ENCODE measurements at regions not wholly inside any gene's neighbourhood (a gene's known extent, or its start where the extent isn't known, plus 50 kb on each side); places are given as distances from the start of the nearest gene placed in this dataset.
A peak's percentile ranks its signal among the peaks of the same experiment; 100 is the strongest.
"Not testable (repeated sequence)": the region's sequence is repeated elsewhere in the genome, so short reads cannot be mapped to it uniquely, and the experiment has no call there.

DNA sequence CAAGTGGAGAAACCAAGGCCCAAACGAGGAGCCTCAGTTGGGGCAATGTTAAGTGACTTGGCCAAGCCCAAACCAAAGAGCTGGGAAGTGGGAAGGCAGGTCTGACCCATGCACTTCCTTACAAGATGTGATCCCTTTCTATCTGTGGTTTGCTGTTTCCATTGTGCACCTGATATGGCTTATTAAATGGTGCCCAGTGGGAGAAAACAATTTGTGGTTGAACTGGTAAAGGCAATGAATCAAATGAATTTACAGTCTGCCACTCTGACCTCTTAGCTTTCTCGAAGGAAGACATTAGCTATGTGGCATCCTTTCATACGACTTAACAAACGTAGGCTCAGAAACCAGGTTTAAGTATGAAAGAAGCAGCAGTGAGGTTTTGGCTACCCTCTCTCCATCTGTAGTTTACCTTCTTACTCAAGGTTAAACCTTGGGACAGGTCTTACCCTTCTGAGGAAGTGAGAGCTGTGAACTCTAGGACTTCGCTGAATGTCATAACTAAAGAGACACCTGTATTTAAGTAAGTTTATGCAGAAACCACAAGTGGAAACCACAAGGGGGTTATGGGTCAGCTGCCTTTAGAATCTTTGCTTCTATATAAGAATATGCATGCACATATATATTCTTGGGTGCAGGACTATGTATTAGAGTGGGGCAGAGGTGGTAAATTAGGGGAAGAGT is 100.5 kb upstream of the SPATA31D4 start:
- Histone ChIP-seq H3K27me3 (ENCODE audit: control insufficient read depth, insufficient read depth, low read length) (no peaks in the 10 kb centered on the region), H3K4me3 (ENCODE audit: low read depth, low read length) (no peak overlapping the region), H3K27ac (ENCODE audit: low read depth, low read length) (no peak overlapping the region), H3K9me3 (ENCODE audit: control insufficient read depth, insufficient read depth, low read length) (no peaks in the 10 kb centered on the region)
- TF ChIP-seq CTCF (IDR thresholded peaks at IDR 0.05; ENCODE audit: low read depth, low read length) = no peak
- DNase-seq (ENCODE audit: low read depth, low spot score) = no peak
- CTCF ChIA-PET = interaction anchor here (0.9 to 1.3 kb wide), 3 partner anchors 20 to 779 kb away, joined by 3 to 7 read pairs (median 6); no protein-coding TSS in a partner anchor
- POLR2A ChIA-PET = no interaction called here

DNA sequence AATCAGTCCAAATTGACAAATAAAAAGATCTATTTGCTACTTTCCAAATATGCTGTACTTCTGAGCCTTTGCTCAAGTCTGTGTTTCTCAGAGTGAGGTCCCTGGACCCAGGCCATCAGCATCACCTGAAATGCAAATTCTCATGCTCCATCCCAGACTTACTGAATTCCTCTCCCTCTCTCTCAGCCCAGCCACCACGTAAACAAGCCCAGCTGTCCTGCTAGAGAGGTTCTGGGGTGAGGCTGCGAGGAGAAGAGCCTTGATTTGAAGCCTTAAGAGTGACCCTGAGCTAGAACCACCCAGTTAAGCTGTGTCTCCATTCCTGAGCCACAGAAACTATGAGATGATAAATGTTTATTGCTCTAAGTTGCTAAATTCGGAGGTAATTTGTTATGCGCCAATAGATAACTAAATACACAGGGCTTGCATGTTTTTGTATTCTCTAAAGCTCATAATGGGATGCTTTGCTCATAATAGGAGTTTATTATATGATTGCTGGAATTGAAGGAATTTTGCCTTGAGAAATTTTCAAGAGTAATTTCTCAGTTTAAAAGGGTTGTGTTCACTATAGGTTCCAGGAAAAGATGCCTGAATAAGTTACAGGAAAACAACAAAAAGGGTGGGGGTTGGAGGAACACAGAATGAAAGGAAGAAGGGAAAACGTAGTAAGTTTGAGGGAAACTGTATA is 98.9 kb upstream of the SPATA31D4 start:
- H3K4me3 ChIP-seq (ENCODE audit: low read depth, low read length) = no peak overlapping the region
- no peak for TF ChIP-seq CTCF (IDR thresholded peaks at IDR 0.05; ENCODE audit: low read depth, low read length)
- H3K27me3 ChIP-seq (ENCODE audit: control insufficient read depth, insufficient read depth, low read length) = no peaks in the 10 kb centered on the region
- H3K27ac ChIP-seq (ENCODE audit: low read depth, low read length) = no peak overlapping the region
- no peak for DNase-seq (ENCODE audit: low read depth, low spot score)
- POLR2A ChIA-PET = no interaction called here
- H3K9me3 ChIP-seq (ENCODE audit: control insufficient read depth, insufficient read depth, low read length) = no peaks in the 10 kb centered on the region
- CTCF ChIA-PET = no interaction called here

DNA sequence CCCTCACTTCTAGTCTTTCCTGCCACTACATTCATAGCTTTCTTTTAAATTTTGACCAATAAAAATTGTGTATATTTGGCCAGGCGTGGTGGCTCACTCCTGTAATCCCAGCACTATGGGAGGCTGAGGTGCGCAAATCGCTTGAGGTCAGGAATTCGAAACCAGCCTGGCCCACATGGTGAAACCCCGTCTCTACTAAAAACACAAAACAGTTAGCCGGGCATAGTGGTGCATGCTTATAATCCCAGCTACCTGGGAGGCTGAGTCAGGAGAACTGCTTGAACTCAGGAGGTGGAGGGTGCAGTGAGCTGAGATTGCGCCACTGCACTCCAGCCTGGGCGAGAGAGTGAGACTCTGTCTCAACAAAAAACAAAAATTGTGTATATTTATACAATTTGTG is 97.8 kb upstream of the SPATA31D4 start:
- POLR2A ChIA-PET; H3K27ac ChIP-seq (ENCODE audit: low read depth, low read length); H3K9me3 ChIP-seq (ENCODE audit: control insufficient read depth, insufficient read depth, low read length); H3K4me3 ChIP-seq (ENCODE audit: low read depth, low read length); DNase-seq (ENCODE audit: low read depth, low spot score); H3K27me3 ChIP-seq (ENCODE audit: control insufficient read depth, insufficient read depth, low read length): not testable (repeated sequence)
- CTCF ChIA-PET = interaction anchor here (1.4 kb wide), 1 partner anchor 776 kb away, joined by 3 read pairs; no protein-coding TSS in a partner anchor

DNA sequence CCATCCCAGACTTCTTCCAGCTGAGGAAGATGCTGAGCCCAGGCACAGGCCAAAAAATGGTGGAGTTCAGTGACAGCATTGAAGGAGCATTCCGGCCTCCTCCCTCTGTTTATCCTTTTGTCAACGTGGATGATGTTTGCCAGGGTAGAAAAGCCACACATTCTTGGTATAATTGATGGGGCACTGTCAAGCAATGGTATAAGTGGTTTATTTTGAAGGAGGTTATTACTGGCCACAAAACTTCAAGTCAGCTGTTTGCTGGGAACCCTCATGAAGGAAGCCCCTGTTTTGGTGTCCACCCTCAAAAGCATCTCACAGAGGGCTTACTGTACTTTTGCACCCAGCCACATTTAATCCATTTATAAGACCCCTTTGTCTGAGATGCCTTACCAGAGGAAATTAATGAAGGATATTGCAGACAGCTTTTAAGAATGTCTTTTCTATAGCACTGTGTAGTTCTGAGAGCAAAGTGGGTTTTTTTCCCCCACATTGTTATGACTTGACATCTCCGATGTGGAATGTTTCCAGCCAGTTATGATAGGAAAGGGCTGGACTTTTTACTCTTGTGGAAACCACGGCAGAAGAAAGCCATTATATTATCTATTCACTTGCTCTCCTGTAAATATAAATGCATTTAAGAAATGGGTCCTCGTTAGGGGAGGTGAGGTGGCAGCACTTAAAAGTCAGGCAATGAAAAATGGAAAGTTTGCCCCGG is 95.5 kb upstream of the SPATA31D4 start:
- no peak for DNase-seq (ENCODE audit: low read depth, low spot score)
- TF ChIP-seq CTCF (IDR thresholded peaks at IDR 0.05; ENCODE audit: low read depth, low read length) = no peak
- Histone ChIP-seq H3K9me3 (ENCODE audit: control insufficient read depth, insufficient read depth, low read length) (no peaks in the 10 kb centered on the region), H3K27ac (ENCODE audit: low read depth, low read length) (no peak overlapping the region), H3K4me3 (ENCODE audit: low read depth, low read length) (no peak overlapping the region), H3K27me3 (ENCODE audit: control insufficient read depth, insufficient read depth, low read length) (no peaks in the 10 kb centered on the region)
- POLR2A ChIA-PET = no interaction called here
- CTCF ChIA-PET = interaction anchor here (0.6 to 0.7 kb wide), 2 partner anchors 82 to 1707 kb away, joined by 4 to 7 read pairs; no protein-coding TSS in a partner anchor

- Histone ChIP-seq H3K27me3 (ENCODE audit: control insufficient read depth, insufficient read depth, low read length) (no peaks in the 10 kb centered on the region), H3K9me3 (ENCODE audit: control insufficient read depth, insufficient read depth, low read length) (no peaks in the 10 kb centered on the region), H3K4me3 (ENCODE audit: low read depth, low read length) (no peak overlapping the region), H3K27ac (ENCODE audit: low read depth, low read length) (peak overlapping the region; percentile 50)
- POLR2A ChIA-PET = no interaction called here
- TF ChIP-seq CTCF (IDR thresholded peaks at IDR 0.05; ENCODE audit: low read depth, low read length) = no peak
- CTCF ChIA-PET = interaction anchor here (1.2 kb wide), 1 partner anchor 773 kb away, joined by 4 read pairs; no protein-coding TSS in a partner anchor
- no peak for DNase-seq (ENCODE audit: low read depth, low spot score)
These were observed 94.5 kb upstream of the SPATA31D4 start for GRCh38 chr9:81833563-81834345.
